ENCODE measurements at regions not wholly inside any gene's neighbourhood (a gene's known extent, or its start where the extent isn't known, plus 50 kb on each side); places are given as distances from the start of the nearest gene placed in this dataset.
"Not testable (repeated sequence)": the region's sequence is repeated elsewhere in the genome, so short reads cannot be mapped to it uniquely, and the experiment has no call there.

DNA sequence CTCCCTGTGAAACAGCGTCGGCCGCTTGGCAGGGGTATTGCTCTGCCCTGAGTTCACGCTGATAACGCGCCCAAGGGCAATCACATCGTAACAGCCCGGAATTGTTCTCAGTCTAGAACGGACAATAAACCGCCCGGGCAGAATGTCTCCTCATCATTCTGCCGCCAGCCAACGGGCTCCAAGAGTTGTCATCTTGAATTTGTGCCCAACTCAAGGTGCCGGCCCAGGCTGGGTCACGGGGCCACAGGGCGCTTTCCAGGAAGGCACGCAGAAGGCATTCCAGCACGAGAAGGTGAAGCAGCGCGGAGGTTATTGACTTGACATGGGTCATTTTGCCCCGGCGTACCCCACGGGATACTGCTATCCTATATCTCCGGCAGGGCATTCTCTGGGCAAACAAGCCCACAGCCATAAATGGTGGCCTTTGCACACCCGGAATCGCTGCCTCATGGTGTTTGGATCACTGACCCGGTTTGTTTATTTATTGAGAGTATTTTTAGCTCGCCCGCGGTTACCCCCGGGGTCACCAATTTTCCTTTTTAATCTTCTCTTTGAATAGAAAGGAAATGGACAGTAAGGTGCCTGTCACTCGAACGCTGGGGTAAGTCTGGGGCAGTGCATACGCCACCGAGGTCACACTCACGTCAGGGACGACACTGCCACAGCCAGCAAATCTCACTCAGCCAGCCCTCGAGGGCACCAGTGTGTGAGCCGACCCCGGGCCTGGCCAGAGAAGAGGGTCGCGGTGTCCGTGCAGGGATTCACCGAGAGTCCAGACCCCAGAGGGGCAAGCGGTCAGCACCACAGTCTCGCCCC is 72.4 kb upstream of the FGF3 start:
- ATAC-seq (ENCODE audit: low read depth) (no peak), DNase-seq (no peak)
- H3K9me3 Mint-ChIP-seq = no peaks in the 10 kb centered on the region
- peaks cover 14% of the 10 kb centered on the region for H3K27me3 Mint-ChIP-seq
- H3K36me3 Mint-ChIP-seq = no peaks in the 10 kb centered on the region
- no peak overlapping the region for H3K27ac Mint-ChIP-seq
- H3K4me3 Mint-ChIP-seq = no peak overlapping the region
- POLR2A ChIA-PET = no interaction called here
- no peaks in the 10 kb centered on the region for H3K4me1 Mint-ChIP-seq

DNA sequence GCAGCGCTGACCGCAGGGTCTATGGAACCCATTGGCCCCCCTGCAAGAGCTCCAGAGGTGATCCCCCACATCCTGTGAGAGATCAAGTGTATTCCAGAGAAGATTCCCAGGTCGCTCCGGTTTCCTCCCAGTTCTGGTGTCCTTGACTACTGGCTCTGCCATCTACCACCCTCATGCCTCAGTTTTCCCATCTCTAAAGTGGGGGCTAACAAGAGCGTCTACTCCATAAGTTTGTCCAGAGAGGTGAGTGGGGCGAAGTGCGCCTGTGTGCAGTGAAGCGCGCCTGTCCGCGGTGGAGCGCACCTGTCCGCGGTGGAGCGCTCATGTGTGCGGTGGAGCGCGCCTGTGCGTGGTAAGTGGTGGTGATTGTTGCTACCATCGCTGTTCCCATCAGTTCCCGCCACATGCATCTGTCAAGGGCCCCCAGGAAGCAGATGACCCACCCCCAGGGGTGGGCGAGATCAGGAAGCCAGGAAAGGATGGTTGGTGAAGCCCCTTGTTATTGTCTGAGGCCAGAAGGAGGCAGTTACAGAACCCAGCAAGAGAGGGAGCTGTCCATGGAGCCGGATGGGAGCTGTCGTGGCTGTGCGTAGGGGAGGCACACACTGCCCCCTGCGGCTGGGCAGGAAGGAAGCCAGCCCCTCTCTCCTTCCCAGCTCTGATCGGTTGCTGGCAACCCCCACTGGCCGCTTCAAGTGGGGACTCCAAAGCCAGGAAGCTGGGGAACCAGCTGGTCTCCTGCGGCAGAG is 73.2 kb upstream of the FGF3 start:
- Mint-ChIP-seq H3K9me3 (no peaks in the 10 kb centered on the region), H3K36me3 (no peaks in the 10 kb centered on the region), H3K4me3 (no peak overlapping the region), H3K4me1 (no peaks in the 10 kb centered on the region), H3K27ac (no peak overlapping the region), H3K27me3 (peaks cover 14% of the 10 kb centered on the region)
- DNase-seq (no peak), ATAC-seq (ENCODE audit: low read depth) (no peak)
- POLR2A ChIA-PET = no interaction called here

- no peak for DNase-seq
- H3K27ac Mint-ChIP-seq = no peak overlapping the region
- POLR2A ChIA-PET = no interaction called here
- H3K4me3 Mint-ChIP-seq = no peak overlapping the region
- H3K4me1 Mint-ChIP-seq = no peaks in the 10 kb centered on the region
- peaks cover 14% of the 10 kb centered on the region for H3K27me3 Mint-ChIP-seq
- no peaks in the 10 kb centered on the region for H3K36me3 Mint-ChIP-seq
- H3K9me3 Mint-ChIP-seq = no peaks in the 10 kb centered on the region
- ATAC-seq (ENCODE audit: low read depth) = no peak
These were observed 73.9 kb upstream of the FGF3 start for GRCh38 chr11:69892986-69893555.

GRCh38 chr11:69893631-69894030 is 74.4 kb upstream of the FGF3 start:
- no peaks in the 10 kb centered on the region for H3K36me3 Mint-ChIP-seq
- ATAC-seq (ENCODE audit: low read depth) = no peak
- H3K27me3 Mint-ChIP-seq = peaks cover 14% of the 10 kb centered on the region

DNA sequence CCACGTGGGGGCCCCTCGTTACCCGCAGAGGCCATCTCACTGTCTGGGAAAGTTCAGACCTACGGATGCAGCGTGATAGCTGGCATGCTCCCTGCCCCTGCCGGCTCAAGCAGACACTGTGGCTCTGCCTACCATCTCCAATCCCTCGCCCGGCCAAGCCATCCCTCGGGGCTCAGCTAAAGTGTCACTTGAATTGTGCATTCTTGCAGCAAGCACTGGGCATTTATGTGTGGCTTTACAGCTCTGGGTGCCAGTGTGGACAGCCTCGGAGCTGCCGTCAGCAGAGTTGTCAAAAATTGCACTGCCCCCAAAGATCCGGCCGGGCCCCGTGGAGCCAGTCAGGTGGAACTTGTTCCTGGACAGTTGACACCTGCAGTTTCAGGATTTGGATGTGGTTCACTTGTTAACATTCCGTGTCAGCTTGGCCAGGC is 75.0 kb upstream of the FGF3 start:
- no peak for ATAC-seq (ENCODE audit: low read depth)
- H3K36me3 Mint-ChIP-seq = no peaks in the 10 kb centered on the region
- POLR2A ChIA-PET = no interaction called here
- no peaks in the 10 kb centered on the region for H3K9me3 Mint-ChIP-seq
- H3K27me3 Mint-ChIP-seq = peaks cover 10% of the 10 kb centered on the region
- H3K4me3 Mint-ChIP-seq = no peak overlapping the region
- H3K27ac Mint-ChIP-seq = no peak overlapping the region
- DNase-seq = no peak
- no peaks in the 10 kb centered on the region for H3K4me1 Mint-ChIP-seq

More at GRCh38 chr11:69893631-69894030, 74.4 kb upstream of the FGF3 start:
- POLR2A ChIA-PET = no interaction called here
- Mint-ChIP-seq H3K4me3 (no peak overlapping the region), H3K4me1 (no peaks in the 10 kb centered on the region), H3K27ac (no peak overlapping the region), H3K9me3 (no peaks in the 10 kb centered on the region)
- DNase-seq = no peak

- Mint-ChIP-seq H3K27me3 (peaks cover 13% of the 10 kb centered on the region), H3K9me3 (no peaks in the 10 kb centered on the region), H3K36me3 (no peaks in the 10 kb centered on the region), H3K4me1 (no peaks in the 10 kb centered on the region), H3K27ac (no peak overlapping the region), H3K4me3 (no peak overlapping the region)
- ATAC-seq (ENCODE audit: low read depth) (no peak), DNase-seq (no peak)
- POLR2A ChIA-PET = no interaction called here
These were observed 75.4 kb upstream of the FGF3 start for GRCh38 chr11:69894648-69895047.

- Mint-ChIP-seq H3K4me1 (no peaks in the 10 kb centered on the region), H3K9me3 (no peaks in the 10 kb centered on the region), H3K36me3 (no peaks in the 10 kb centered on the region), H3K27me3 (peaks cover 4% of the 10 kb centered on the region), H3K27ac (no peak overlapping the region), H3K4me3 (no peak overlapping the region)
- ATAC-seq (ENCODE audit: low read depth) (no peak), DNase-seq (no peak)
- POLR2A ChIA-PET = no interaction called here
These were observed 77.0 kb upstream of the FGF3 start for GRCh38 chr11:69896250-69896649.

- Mint-ChIP-seq H3K4me1 (no peaks in the 10 kb centered on the region), H3K27ac (no peak overlapping the region), H3K4me3 (no peak overlapping the region), H3K27me3 (peaks cover 6% of the 10 kb centered on the region), H3K36me3 (no peaks in the 10 kb centered on the region), H3K9me3 (no peaks in the 10 kb centered on the region)
- DNase-seq = no peak
- ATAC-seq (ENCODE audit: low read depth) = no peak
- POLR2A ChIA-PET = no interaction called here
These were observed 78.9 kb upstream of the FGF3 start for GRCh38 chr11:69898123-69898522.

DNA sequence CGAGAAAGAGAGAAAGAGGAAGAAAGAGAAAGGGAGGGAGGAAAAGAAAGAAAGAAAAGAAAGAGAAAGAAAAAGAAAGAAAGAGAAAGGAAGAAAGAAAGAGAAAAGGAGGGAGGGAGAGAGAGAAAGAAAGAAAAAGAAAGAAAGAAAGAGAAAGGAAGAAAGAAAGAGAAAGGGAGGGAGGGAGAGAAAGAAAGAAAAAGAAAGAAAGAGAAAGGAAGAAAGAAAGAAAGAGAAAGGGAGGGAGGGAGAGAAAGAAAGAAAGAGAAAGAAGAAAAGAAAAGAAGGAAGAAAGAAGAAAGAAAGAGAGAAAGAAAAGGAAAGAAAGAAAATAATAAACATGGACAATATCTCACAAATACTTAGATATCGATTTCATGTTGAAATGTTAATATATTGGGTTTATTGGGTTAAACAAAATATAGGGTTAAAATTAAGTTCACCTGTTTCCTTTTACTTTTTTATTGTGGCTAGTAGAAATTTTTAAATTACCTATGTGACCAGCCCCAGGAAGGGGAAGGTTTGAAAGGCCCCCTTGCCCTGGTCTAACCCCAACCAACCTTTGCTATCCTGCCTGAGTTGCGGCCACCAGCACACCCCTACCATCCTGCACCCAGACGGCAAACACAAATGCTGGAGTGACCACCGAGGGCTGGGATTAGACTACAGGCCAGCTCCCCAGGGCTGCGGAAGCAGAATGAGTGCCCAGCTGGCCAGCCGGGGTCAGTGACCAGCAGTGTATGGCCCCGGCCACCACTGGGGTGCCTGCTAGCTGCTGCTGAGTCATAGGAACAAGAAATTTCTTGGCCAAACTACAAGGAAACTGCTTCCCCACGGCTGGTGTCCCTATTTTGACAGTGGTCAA is 81.0 kb upstream of the FGF3 start:
- H3K4me1 Mint-ChIP-seq = no peaks in the 10 kb centered on the region
- H3K27ac Mint-ChIP-seq = no peak overlapping the region
- H3K4me3 Mint-ChIP-seq = no peak overlapping the region
- no peak for ATAC-seq (ENCODE audit: low read depth)
- DNase-seq = no peak
- peaks cover 8% of the 10 kb centered on the region for H3K27me3 Mint-ChIP-seq
- H3K36me3 Mint-ChIP-seq = no peaks in the 10 kb centered on the region
- H3K9me3 Mint-ChIP-seq = no peaks in the 10 kb centered on the region
- POLR2A ChIA-PET = no interaction called here

- H3K9me3 Mint-ChIP-seq; DNase-seq; POLR2A ChIA-PET; H3K36me3 Mint-ChIP-seq; H3K27ac Mint-ChIP-seq; H3K4me3 Mint-ChIP-seq; ATAC-seq (ENCODE audit: low read depth); H3K4me1 Mint-ChIP-seq; H3K27me3 Mint-ChIP-seq: not testable (repeated sequence)
These were observed 81.6 kb upstream of the FGF3 start for GRCh38 chr11:69900822-69901302.

- Mint-ChIP-seq H3K9me3 (no peaks in the 10 kb centered on the region), H3K27ac (no peak overlapping the region), H3K36me3 (no peaks in the 10 kb centered on the region), H3K27me3 (peaks cover 8% of the 10 kb centered on the region), H3K4me3 (no peak overlapping the region), H3K4me1 (no peaks in the 10 kb centered on the region)
- POLR2A ChIA-PET = no interaction called here
- ATAC-seq (ENCODE audit: low read depth) (no peak), DNase-seq (no peak)
These were observed 83.1 kb upstream of the FGF3 start for GRCh38 chr11:69902337-69902736.

DNA sequence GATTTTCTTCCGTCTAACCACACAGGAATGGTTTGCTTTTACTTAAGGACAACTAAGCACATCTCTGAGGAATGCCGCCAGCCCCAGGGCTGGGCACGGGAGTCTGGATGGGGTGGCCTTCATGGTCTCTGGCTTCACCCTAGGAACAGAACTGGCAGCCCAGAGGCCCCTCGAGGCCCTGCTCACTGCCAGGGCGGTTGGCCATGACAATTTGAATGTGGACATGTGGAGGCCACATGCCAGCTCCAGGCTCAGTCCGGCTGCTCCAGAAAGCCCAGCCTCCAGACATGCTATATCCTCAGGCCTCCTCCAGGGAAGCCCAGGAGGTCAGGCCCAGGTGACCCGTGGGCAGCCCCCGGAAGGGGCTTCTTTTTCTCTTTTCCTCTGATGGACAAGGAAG is 84.0 kb upstream of the FGF3 start:
- Mint-ChIP-seq H3K27ac (no peak overlapping the region), H3K9me3 (no peaks in the 10 kb centered on the region), H3K4me3 (no peak overlapping the region), H3K36me3 (no peaks in the 10 kb centered on the region), H3K4me1 (no peaks in the 10 kb centered on the region), H3K27me3 (peaks cover 8% of the 10 kb centered on the region)
- DNase-seq (no peak), ATAC-seq (ENCODE audit: low read depth) (no peak)
- POLR2A ChIA-PET = no interaction called here

All from activated naive CD8-positive, alpha-beta T cell treated with anti-CD3 and anti-CD28 coated beads, Interleukin-2, amount 10 ng/mL, durations not matched to agents 7 days and 5 days (primary cell).